Keratinocyte (primary cell): ENCODE measurements at regions not wholly inside any gene's neighbourhood (a gene's known extent, or its start where the extent isn't known, plus 50 kb on each side); places are given as distances from the start of the nearest gene placed in this dataset.
"Not testable (repeated sequence)": the region's sequence is repeated elsewhere in the genome, so short reads cannot be mapped to it uniquely, and the experiment has no call there.

Experiments used
- DNase-seq: peaks from one replicate; pipeline ENCODE4 v3.0.0-alpha.2; 2011; ENCODE audit warnings: low read depth, missing footprints, low spot score
- FAIRE-seq: peaks from 2 replicates; lab custom pipeline; 2011; peaks lifted over from hg19 to GRCh38; lab: Jason Lieb, UNC
- H2AFZ ChIP-seq: 2 replicates; pipeline ENCODE4 v1.6.0; 2012; ENCODE audit warnings: low read length, control low read depth, inconsistent platforms; ENCODE audit not compliant: control insufficient read depth
- H3K27ac ChIP-seq: 2 replicates; pipeline ENCODE4 v1.5.1; 2011; ENCODE audit warnings: low read length; ENCODE audit not compliant: control insufficient read depth, insufficient read depth
- H3K27me3 ChIP-seq: 3 replicates; pipeline ENCODE4 v1.6.0; 2011; ENCODE audit warnings: low read length; ENCODE audit not compliant: control insufficient read depth, insufficient read depth; ENCODE audit errors: extremely low read depth
- H3K36me3 ChIP-seq, 2 experiments: 2 replicates in 1 of 2; 3 replicates in 1 of 2; pipeline ENCODE4 v1.5.1; 2011; ENCODE audit warnings: low read length in 2 of 2, mild to moderate bottlenecking in 1 of 2; ENCODE audit not compliant: control insufficient read depth in 2 of 2, insufficient read depth in 2 of 2; ENCODE audit errors: extremely low read depth in 1 of 2
- H3K4me1 ChIP-seq: 3 replicates; pipeline ENCODE4 v1.5.1; 2011; ENCODE audit warnings: low read length; ENCODE audit not compliant: control insufficient read depth, insufficient read depth; ENCODE audit errors: extremely low read depth
- H3K4me2 ChIP-seq: 3 replicates; pipeline ENCODE4 v1.6.0; 2011; ENCODE audit warnings: low read depth, low read length; ENCODE audit not compliant: control insufficient read depth, insufficient read depth; ENCODE audit errors: extremely low read depth
- H3K4me3 ChIP-seq, 3 experiments: fragments of 200-600 bp in 1 of 3; sonication (generic) in 1 of 3; 2 replicates in 2 of 3; 3 replicates in 1 of 3; pipeline ENCODE4 v1.5.1; 2011 to 2016; ENCODE audit warnings: low read length in 3 of 3, mild to moderate bottlenecking in 3 of 3, control low read depth in 2 of 3, inconsistent platforms in 1 of 3, low read depth in 1 of 3, mixed read lengths in 1 of 3, mixed run types in 1 of 3, moderate library complexity in 1 of 3; ENCODE audit not compliant: control insufficient read depth in 2 of 3, insufficient read depth in 2 of 3; ENCODE audit errors: extremely low read depth in 1 of 3
- H3K79me2 ChIP-seq: 2 replicates; pipeline ENCODE4 v1.6.0; 2012; ENCODE audit warnings: low read length; ENCODE audit not compliant: control insufficient read depth, insufficient read depth
- H3K9ac ChIP-seq: 3 replicates; pipeline ENCODE4 v1.6.0; 2011; ENCODE audit warnings: low read length; ENCODE audit not compliant: control insufficient read depth, insufficient read depth; ENCODE audit errors: extremely low read depth
- H3K9me1 ChIP-seq: 3 replicates; pipeline ENCODE4 v1.6.0; 2011; ENCODE audit warnings: low read length; ENCODE audit not compliant: control insufficient read depth, insufficient read depth; ENCODE audit errors: extremely low read depth
- H3K9me3 ChIP-seq: 2 replicates; pipeline ENCODE4 v1.5.1; 2012; ENCODE audit warnings: low read depth, low read length; ENCODE audit not compliant: control insufficient read depth
- H4K20me1 ChIP-seq: 3 replicates; pipeline ENCODE4 v1.6.0; 2011; ENCODE audit warnings: low read length; ENCODE audit not compliant: control insufficient read depth, insufficient read depth; ENCODE audit errors: extremely low read depth
- CTCF ChIP-seq, 3 experiments: IDR thresholded peaks in 1 of 3; conservative IDR thresholded peaks in 1 of 3; optimal IDR thresholded peaks in 1 of 3; 2 replicates in 2 of 3; 3 replicates in 1 of 3; pipeline versions ENCODE3 to v1.5.1; 2011; ENCODE audit warnings: low read length in 3 of 3, mild to moderate bottlenecking in 3 of 3, moderate library complexity in 2 of 3, control low read depth in 1 of 3, inconsistent platforms in 1 of 3; ENCODE audit not compliant: insufficient read depth in 2 of 3; ENCODE audit errors: extremely low read depth in 1 of 3
- EZH2 ChIP-seq: IDR thresholded peaks from one replicate; pipeline ENCODE4 v1.6.1; 2012; ENCODE audit warnings: inconsistent platforms, mild to moderate bottlenecking, low read length, moderate library complexity
- dilution Hi-C: fragments of 300-500 bp; cut with MboI; formaldehyde crosslinking; loops from one replicate; pipeline ENCODE4 v1.7.0; 2020; ENCODE audit warnings: low sequenced_read_pairs; ENCODE audit not compliant: extremely low pct_ligation_motif_present

DNA sequence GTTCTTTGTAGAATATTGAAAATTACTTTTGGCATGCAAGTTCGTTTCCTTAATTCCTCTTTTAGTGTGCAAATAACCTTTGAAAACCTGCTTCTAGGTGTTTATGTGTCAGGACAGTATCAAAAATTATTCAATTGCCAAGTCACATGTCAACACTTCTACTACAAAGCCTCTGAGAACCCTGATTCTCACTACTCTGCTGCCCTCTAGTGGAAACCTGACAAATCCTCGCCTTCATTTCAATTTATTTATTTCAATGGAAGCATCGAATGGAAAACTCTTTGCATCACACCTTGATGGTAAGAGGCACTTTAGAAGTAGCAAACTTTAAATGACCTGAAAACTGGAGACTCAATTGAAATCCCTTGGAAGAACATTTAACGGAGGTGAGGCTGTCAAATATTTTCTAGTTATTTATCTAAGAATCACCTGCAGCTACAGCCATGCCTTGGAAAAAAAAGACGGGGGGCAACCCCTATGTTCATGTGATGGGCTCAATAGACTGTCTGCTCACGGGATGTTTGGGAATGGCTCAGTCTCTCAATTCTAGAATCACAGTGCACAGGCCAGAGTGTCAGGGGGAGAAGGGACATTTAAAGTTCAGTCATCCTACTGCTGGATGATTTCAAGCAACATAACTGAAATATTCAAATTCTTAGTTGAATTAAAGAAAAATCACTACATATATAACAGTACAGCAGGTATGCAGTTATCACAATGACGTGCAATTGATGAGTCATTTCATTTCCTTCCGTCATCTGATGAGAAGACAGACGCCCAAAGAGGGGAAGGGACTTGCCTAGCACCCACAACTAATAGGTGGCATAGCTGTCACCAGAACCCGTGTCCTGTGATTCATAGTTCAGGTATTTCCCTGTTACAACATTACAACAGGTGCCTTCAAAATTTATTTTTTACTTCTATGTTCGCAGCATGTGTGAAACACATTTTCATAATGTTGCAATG lies 563.9 kb downstream of the TOX3 start:
- Histone ChIP-seq H3K36me3 (no peaks in the 10 kb centered on the region), H3K9me1 (no peaks in the 10 kb centered on the region), H3K4me3 (no peak overlapping the region), H3K27me3 (no peaks in the 10 kb centered on the region), H3K9me3 (no peaks in the 10 kb centered on the region), H3K4me2 (no peak overlapping the region), H4K20me1 (no peaks in the 10 kb centered on the region), H3K9ac (no peak overlapping the region), H3K79me2 (no peaks in the 10 kb centered on the region), H3K27ac (no peak overlapping the region), H2AFZ (no peak overlapping the region), H3K4me1 (no peaks in the 10 kb centered on the region)
- TF ChIP-seq EZH2 (no peak), CTCF (optimal IDR thresholded peaks at IDR 0.05 in 1 of 3, IDR thresholded peaks at IDR 0.05 in 1 of 3, conservative IDR thresholded peaks at IDR 0.05 in 1 of 3; ENCODE audit: extremely low read depth in 1 of 3, insufficient read depth in 2 of 3, low read length in 3 of 3) (peak; percentile 48 to 77 (median 60))
- FAIRE-seq (peak; percentile 76), DNase-seq (peak; percentile 17)
- dilution Hi-C loops: no loop called here

DNA sequence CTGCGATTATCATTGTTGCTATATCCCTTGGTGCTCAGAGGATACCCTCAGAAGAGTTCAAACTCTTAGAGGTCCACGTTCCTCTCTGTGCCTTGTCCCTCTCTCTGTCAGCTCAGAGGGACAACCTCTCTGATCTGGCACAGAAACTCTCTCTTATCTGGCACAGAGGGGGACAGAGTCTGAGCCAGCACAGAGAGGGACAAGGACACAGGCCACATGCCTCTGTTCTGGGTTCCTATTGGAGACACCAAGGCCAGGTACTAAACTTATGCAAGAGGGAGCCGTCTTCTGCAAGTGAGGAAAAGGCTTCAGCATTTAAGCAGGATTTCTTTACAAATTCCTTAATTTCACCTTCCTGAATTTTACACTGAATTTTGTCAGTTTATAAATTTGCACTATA lies 565.2 kb downstream of the TOX3 start:
- dilution Hi-C loops: no loop called here
- no peak overlapping the region for H2AFZ ChIP-seq
- no peaks in the 10 kb centered on the region for H3K36me3 ChIP-seq
- no peak overlapping the region for H3K9ac ChIP-seq
- no peaks in the 10 kb centered on the region for H3K4me1 ChIP-seq
- no peak overlapping the region for H3K4me2 ChIP-seq
- no peak overlapping the region for H3K4me3 ChIP-seq
- H3K79me2 ChIP-seq: no peaks in the 10 kb centered on the region
- no peaks in the 10 kb centered on the region for H3K9me1 ChIP-seq
- no peaks in the 10 kb centered on the region for H4K20me1 ChIP-seq
- no peaks in the 10 kb centered on the region for H3K9me3 ChIP-seq
- TF ChIP-seq CTCF (optimal IDR thresholded peaks at IDR 0.05 in 1 of 3, IDR thresholded peaks at IDR 0.05 in 1 of 3, conservative IDR thresholded peaks at IDR 0.05 in 1 of 3; ENCODE audit: extremely low read depth in 1 of 3, insufficient read depth in 2 of 3, low read length in 3 of 3) (no peak), EZH2 (no peak)
- H3K27ac ChIP-seq: no peak overlapping the region
- no peak for FAIRE-seq
- no peak for DNase-seq
- no peaks in the 10 kb centered on the region for H3K27me3 ChIP-seq

- H3K79me2 ChIP-seq, H4K20me1 ChIP-seq, H3K27me3 ChIP-seq, H3K4me2 ChIP-seq, H3K4me3 ChIP-seq, H3K9ac ChIP-seq, H3K4me1 ChIP-seq, H3K9me1 ChIP-seq, FAIRE-seq, dilution Hi-C loops, H3K9me3 ChIP-seq, H3K27ac ChIP-seq, H3K36me3 ChIP-seq, DNase-seq, H2AFZ ChIP-seq: not testable (repeated sequence)
These were observed 569.4 kb downstream of the TOX3 start for GRCh38 chr16:51977506-51977905.
